HG02798 (cell line): ENCODE measurements at regions not wholly inside any gene's neighbourhood (a gene's known extent, or its start where the extent isn't known, plus 50 kb on each side); places are given as distances from the start of the nearest gene placed in this dataset.

Experiments
- ATAC-seq: cut with Tn5 transposase; IDR thresholded peaks from one replicate; pipeline ENCODE4 v1.9.1; 2021; ENCODE audit warnings: mild to moderate bottlenecking; ENCODE audit not compliant: unreplicated experiment, poor library complexity

GRCh38 chr9:86893811-86894490, 53.4 kb downstream of the GAS1 start:
- ATAC-seq: no peak

GRCh38 chr9:86892576-86892975, 54.7 kb downstream of the GAS1 start:
- no peak for ATAC-seq

DNA sequence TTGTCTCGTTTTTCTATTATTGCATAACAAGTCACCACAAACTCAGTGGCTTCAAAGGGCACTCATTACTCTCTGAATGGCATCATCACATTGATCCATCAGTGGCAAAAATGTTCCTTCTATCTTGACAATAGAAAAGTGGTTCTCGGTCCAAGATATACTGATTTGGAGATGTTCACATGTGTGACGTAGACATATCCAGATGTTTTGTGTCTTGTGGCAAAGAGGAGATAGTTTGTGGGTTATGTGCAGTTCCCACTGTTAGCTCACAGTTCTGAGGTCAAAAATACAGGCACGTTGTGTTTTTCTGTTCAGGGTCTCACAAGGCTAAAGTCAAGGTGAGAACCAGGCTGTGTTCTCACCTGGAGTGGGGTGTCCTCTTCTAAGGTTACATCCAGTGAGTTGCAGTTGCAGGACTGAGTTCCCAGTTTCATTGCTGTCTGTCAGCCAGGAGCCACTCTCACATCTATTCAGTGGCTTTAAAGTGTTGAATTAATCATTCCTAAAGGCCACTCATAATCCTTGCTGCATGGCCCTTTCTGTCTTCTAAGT, 55.3 kb downstream of the GAS1 start:
- ATAC-seq: no peak

GRCh38 chr9:86891091-86891490, 56.2 kb downstream of the GAS1 start:
- no peak for ATAC-seq

DNA sequence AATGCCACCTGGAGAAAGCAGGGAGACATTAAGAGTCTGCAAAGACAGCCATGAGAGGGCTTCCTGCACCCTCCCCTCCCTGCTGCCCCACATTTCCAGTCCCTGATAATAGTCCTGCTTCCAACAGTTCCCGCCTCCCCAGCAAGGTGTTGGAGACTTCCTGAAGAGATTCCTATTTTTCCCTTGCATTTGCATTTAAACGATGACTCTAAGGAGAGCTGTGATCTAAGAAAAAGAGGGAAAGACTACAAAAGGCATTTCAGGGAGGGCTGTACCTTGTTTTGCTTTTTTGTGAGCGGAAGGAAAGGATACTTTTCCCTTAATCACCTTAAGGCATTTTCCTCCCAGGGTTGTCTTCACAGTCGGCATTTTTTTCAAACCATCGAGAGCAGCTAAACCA, 62.1 kb downstream of the GAS1 start:
- no peak for ATAC-seq

GRCh38 chr9:86876621-86877196, 70.6 kb downstream of the GAS1 start:
- no peak for ATAC-seq

- ATAC-seq: no peak
Observed at GRCh38 chr9:86868616-86869015, 78.7 kb downstream of the GAS1 start.

GRCh38 chr9:86867804-86868313, 79.4 kb downstream of the GAS1 start:
- no peak for ATAC-seq

GRCh38 chr9:86865952-86866351, 81.4 kb downstream of the GAS1 start:
- no peak for ATAC-seq

- ATAC-seq: no peak
Observed at GRCh38 chr9:86860006-86860405, 87.3 kb downstream of the GAS1 start.

- ATAC-seq: no peak
Observed at GRCh38 chr9:86859056-86859455, 88.2 kb downstream of the GAS1 start.

- ATAC-seq: no peak
Observed at GRCh38 chr9:86858009-86858408, 89.3 kb downstream of the GAS1 start.

GRCh38 chr9:86856259-86856658, 91.0 kb downstream of the GAS1 start:
- no peak for ATAC-seq

GRCh38 chr9:86854898-86855523, 92.3 kb downstream of the GAS1 start:
- no peak for ATAC-seq

- ATAC-seq: no peak
Observed at GRCh38 chr9:86846656-86847055, 100.7 kb downstream of the GAS1 start.

DNA sequence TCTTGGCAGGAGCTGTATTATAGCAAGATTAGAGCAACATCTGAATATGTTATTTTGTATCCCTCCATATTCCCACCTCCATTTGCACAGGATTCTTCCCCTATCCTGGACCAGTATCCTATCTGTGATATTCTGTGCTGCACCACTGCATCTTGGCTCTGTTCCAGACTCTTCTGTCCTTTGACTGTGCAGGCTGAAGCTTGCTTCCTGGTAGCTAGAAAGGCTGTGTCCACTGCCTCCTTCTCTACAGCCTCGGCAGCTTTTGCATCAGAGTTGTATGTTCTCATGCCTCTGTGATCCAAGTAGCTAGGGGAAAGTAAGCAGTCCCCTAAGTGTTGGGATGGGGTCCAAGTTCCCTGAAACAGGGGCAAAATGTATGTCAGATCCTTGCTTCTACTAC, 104.1 kb downstream of the GAS1 start:
- ATAC-seq: no peak

GRCh38 chr9:86842573-86842972, 104.7 kb downstream of the GAS1 start:
- no peak for ATAC-seq

DNA sequence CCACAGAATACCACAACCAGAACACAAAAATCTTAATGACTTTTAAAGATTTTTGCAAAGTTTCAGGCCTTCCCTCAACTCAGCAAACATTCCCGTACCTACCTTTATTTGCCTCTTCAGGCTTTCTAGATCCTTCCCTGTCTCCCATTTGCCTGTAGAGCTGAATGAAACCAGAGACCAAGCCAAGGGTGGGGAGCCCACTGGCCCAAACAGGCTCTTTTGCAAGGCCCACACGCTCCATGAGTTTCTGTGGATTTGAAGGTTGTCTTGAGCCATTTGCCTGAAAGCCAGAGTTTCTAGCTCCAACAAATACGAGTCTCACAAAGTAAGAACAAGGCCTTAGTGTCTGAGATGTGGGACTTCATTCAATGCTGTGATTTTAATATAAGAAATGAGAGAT, 107.8 kb downstream of the GAS1 start:
- no peak for ATAC-seq

- no peak for ATAC-seq
Observed at GRCh38 chr9:86838519-86839497, 108.5 kb downstream of the GAS1 start.

GRCh38 chr9:86837345-86837744, 110.0 kb downstream of the GAS1 start:
- ATAC-seq: no peak
